ENCODE measurements at regions not wholly inside any gene's neighbourhood (a gene's known extent, or its start where the extent isn't known, plus 50 kb on each side); places are given as distances from the start of the nearest gene placed in this dataset.

DNA sequence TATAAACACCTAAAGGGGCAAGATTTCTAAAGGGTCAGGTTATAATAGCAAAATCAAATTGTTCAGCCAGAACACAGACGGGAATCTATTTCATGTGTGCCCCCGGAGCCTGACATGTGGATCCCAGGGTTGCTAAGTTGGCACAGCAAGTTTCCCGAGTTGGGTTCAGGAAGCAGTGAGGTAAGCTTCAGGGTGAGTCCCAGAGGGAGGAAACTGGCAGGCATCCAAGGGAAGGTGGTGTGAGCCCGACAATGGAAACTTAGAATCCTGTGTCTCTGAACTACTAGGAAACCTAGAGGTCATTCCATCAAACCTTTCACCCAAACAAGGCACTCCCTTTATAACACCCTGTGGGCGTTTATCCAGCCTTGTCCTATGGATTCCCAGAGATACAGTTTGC, 98.4 kb downstream of the ADRB2 start:
- TF ChIP-seq, protein P1, sequence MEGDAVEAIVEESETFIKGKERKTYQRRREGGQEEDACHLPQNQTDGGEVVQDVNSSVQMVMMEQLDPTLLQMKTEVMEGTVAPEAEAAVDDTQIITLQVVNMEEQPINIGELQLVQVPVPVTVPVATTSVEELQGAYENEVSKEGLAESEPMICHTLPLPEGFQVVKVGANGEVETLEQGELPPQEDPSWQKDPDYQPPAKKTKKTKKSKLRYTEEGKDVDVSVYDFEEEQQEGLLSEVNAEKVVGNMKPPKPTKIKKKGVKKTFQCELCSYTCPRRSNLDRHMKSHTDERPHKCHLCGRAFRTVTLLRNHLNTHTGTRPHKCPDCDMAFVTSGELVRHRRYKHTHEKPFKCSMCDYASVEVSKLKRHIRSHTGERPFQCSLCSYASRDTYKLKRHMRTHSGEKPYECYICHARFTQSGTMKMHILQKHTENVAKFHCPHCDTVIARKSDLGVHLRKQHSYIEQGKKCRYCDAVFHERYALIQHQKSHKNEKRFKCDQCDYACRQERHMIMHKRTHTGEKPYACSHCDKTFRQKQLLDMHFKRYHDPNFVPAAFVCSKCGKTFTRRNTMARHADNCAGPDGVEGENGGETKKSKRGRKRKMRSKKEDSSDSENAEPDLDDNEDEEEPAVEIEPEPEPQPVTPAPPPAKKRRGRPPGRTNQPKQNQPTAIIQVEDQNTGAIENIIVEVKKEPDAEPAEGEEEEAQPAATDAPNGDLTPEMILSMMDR (conservative IDR thresholded peaks at IDR 0.05; ENCODE audit: low read depth, low read length): no peak
- TF ChIP-seq EZH2 (IDR thresholded peaks at IDR 0.05; ENCODE audit: borderline replicate concordance, low read depth, low read length, poor library complexity, severe bottlenecking): no peak

Data from A673 (cell line).